SK-N-MC (cell line): ENCODE measurements at regions not wholly inside any gene's neighbourhood (a gene's known extent, or its start where the extent isn't known, plus 50 kb on each side); places are given as distances from the start of the nearest gene placed in this dataset.

ENCODE experiments used
- EZH2 ChIP-seq: fragments of 200-600 bp; sonication (generic); IDR thresholded peaks from one replicate; pipeline ENCODE4 v1.6.1; 2017; ENCODE audit warnings: antibody characterized with exemption
- POLR2AphosphoS5 ChIP-seq: IDR thresholded peaks from 2 replicates; pipeline ENCODE4 v1.6.1; 2012; ENCODE audit warnings: mild to moderate bottlenecking, low read depth, low read length, borderline replicate concordance

- TF ChIP-seq EZH2 = no peak
- no peak for TF ChIP-seq POLR2AphosphoS5
Observed at GRCh38 chr6:138695193-138695592, 78.4 kb upstream of the CCDC28A start.
